IMR-90 (cell line): ENCODE measurements at regions not wholly inside any gene's neighbourhood (a gene's known extent, or its start where the extent isn't known, plus 50 kb on each side); places are given as distances from the start of the nearest gene placed in this dataset.

Experiments used
- ATAC-seq: fragments of 200-7000 bp; cut with Tn5 transposase; 2 replicates; pipeline ENCODE4 v1.9.1; 2020; ENCODE audit warnings: low read depth, mild to moderate bottlenecking, moderate library complexity
- BruUV-seq: library from RNA; stranded (reverse); fragments of 400-500 nt; replicated peaks from 2 replicates; lab custom pipeline; 2021; lab: Mats Ljungman, UMichigan
- CTCF ChIA-PET: fragments of 300-600 bp; formaldehyde crosslinking; extraction: SDS; loops from one replicate; lab custom pipeline; 2021; ENCODE audit warnings: antibody characterized with exemption; lab: Yijun Ruan, JAX
- POLR2A ChIA-PET: fragments of 300-600 bp; sonication (Branson Sonifier 250); formaldehyde crosslinking; loops from one replicate; lab custom pipeline; 2022; ENCODE audit warnings: antibody characterized with exemption; ENCODE audit not compliant: unreplicated experiment; lab: Charles Lee
- DNase-seq: peaks from one replicate; pipeline ENCODE4 v3.0.0; 2013
- H2AFZ ChIP-seq: replicated peaks from 2 replicates; pipeline ENCODE3; 2013; ENCODE audit warnings: low read length, mild to moderate bottlenecking; ENCODE audit not compliant: poor library complexity
- H2AK5ac ChIP-seq: 2 replicates; pipeline ENCODE4 v1.6.1; 2013; ENCODE audit warnings: low read depth, low read length, inconsistent platforms
- H2AK9ac ChIP-seq: replicated peaks from 2 replicates; pipeline ENCODE3; 2013; ENCODE audit warnings: mild to moderate bottlenecking, low read depth, low read length, moderate library complexity; ENCODE audit not compliant: poor library complexity
- H2BK120ac ChIP-seq: 2 replicates; pipeline ENCODE4 v1.6.1; 2013; ENCODE audit warnings: low read depth, low read length, inconsistent platforms
- H2BK15ac ChIP-seq: 3 replicates; pipeline ENCODE4 v1.6.1; 2013; ENCODE audit warnings: low read depth, low read length, inconsistent platforms
- H2BK20ac ChIP-seq: 2 replicates; pipeline ENCODE4 v1.6.1; 2013; ENCODE audit warnings: low read depth, mild to moderate bottlenecking, inconsistent platforms, low read length, moderate library complexity
- H2BK5ac ChIP-seq: 2 replicates; pipeline ENCODE4 v1.6.1; 2013; ENCODE audit warnings: mild to moderate bottlenecking, low read depth, low read length, inconsistent platforms; ENCODE audit not compliant: poor library complexity, severe bottlenecking
- H3K14ac ChIP-seq: replicated peaks from 2 replicates; pipeline ENCODE4 v1.6.1; 2013; ENCODE audit warnings: low read depth, low read length, inconsistent platforms
- H3K18ac ChIP-seq: 2 replicates; pipeline ENCODE4 v1.6.1; 2013; ENCODE audit warnings: low read depth, low read length, control low read depth
- H3K23ac ChIP-seq: 2 replicates; pipeline ENCODE4 v1.6.1; 2013; ENCODE audit warnings: low read depth, low read length, inconsistent platforms
- H3K27ac ChIP-seq: 2 replicates; pipeline ENCODE4 v1.5.1; 2013; ENCODE audit warnings: mild to moderate bottlenecking, control low read depth, low read length; ENCODE audit not compliant: insufficient read depth
- H3K27me3 ChIP-seq: 2 replicates; pipeline ENCODE4 v1.6.1; 2013; ENCODE audit warnings: low read length; ENCODE audit not compliant: control insufficient read depth, insufficient read depth
- H3K36me3 ChIP-seq: 2 replicates; pipeline ENCODE4 v1.6.1; 2013; ENCODE audit warnings: low read length, mixed read lengths; ENCODE audit not compliant: control insufficient read depth, insufficient read depth
- H3K4ac ChIP-seq: 2 replicates; pipeline ENCODE4 v1.6.1; 2013; ENCODE audit warnings: low read depth, low read length, inconsistent platforms
- H3K4me1 ChIP-seq: 2 replicates; pipeline ENCODE4 v1.6.1; 2013; ENCODE audit warnings: low read length, mixed read lengths; ENCODE audit not compliant: control insufficient read depth, insufficient read depth
- H3K4me2 ChIP-seq: 2 replicates; pipeline ENCODE4 v1.6.1; 2013; ENCODE audit warnings: low read depth, mild to moderate bottlenecking, control low read depth, low read length, moderate library complexity
- H3K4me3 ChIP-seq: 2 replicates; pipeline ENCODE4 v1.5.1; 2013; ENCODE audit warnings: low read depth, mild to moderate bottlenecking, control low read depth, low read length, moderate library complexity; ENCODE audit not compliant: insufficient read depth
- H3K56ac ChIP-seq: 2 replicates; pipeline ENCODE4 v1.6.1; 2013; ENCODE audit warnings: low read length, inconsistent platforms; ENCODE audit not compliant: insufficient read depth; ENCODE audit errors: extremely low read depth
- H3K79me1 ChIP-seq, 2 experiments: 2 replicates each; pipeline ENCODE4 v1.6.1; 2013; ENCODE audit warnings: low read length in 2 of 2, inconsistent platforms in 1 of 2, low read depth in 1 of 2
- H3K9ac ChIP-seq: 2 replicates; pipeline ENCODE4 v1.6.1; 2013; ENCODE audit warnings: low read depth, low read length, control low read depth
- H3K9me1 ChIP-seq: 2 replicates; pipeline ENCODE4 v1.6.1; 2013; ENCODE audit warnings: low read length, inconsistent platforms; ENCODE audit not compliant: insufficient read depth
- H3K9me3 ChIP-seq: 2 replicates; pipeline ENCODE4 v1.6.1; 2013; ENCODE audit warnings: low read length; ENCODE audit not compliant: control insufficient read depth, insufficient read depth
- H4K20me1 ChIP-seq: 2 replicates; pipeline ENCODE4 v1.6.1; 2013; ENCODE audit warnings: low read length, inconsistent platforms; ENCODE audit not compliant: insufficient read depth
- H4K5ac ChIP-seq: 2 replicates; pipeline ENCODE4 v1.6.1; 2013; ENCODE audit warnings: mild to moderate bottlenecking, low read depth, low read length, control low read depth
- H4K8ac ChIP-seq, 2 experiments: 2 replicates each; pipeline ENCODE4 v1.6.1; 2013; ENCODE audit warnings: low read depth in 2 of 2, low read length in 2 of 2, control low read depth in 1 of 2, inconsistent platforms in 1 of 2
- H4K91ac ChIP-seq: 2 replicates; pipeline ENCODE4 v1.6.1; 2013; ENCODE audit warnings: low read depth, low read length, inconsistent platforms; ENCODE audit not compliant: insufficient read depth
- BHLHE40 ChIP-seq: fragments of 150-350 bp; IDR thresholded peaks from 2 replicates; pipeline ENCODE4 v1.6.1; 2016; ENCODE audit warnings: mild to moderate bottlenecking, low read depth, low read length
- CEBPB ChIP-seq: IDR thresholded peaks from 2 replicates; pipeline ENCODE4 v1.6.1; 2012; ENCODE audit warnings: low read depth, low read length, improper control_type of control experiment
- CHD1 ChIP-seq: IDR thresholded peaks from 2 replicates; pipeline ENCODE4 v1.6.1; 2012; ENCODE audit warnings: low read depth, low read length, improper control_type of control experiment
- CTCF ChIP-seq: conservative IDR thresholded peaks from 2 replicates; pipeline ENCODE4 v1.5.1; 2012; ENCODE audit warnings: mild to moderate bottlenecking, low read depth, low read length, improper control_type of control experiment
- ELK1 ChIP-seq: fragments of 150-350 bp; IDR thresholded peaks from 2 replicates; pipeline ENCODE4 v1.6.1; 2016; ENCODE audit warnings: low read depth, mild to moderate bottlenecking, low read length, moderate library complexity, borderline replicate concordance
- FOS ChIP-seq: fragments of 150-350 bp; IDR thresholded peaks from 2 replicates; pipeline ENCODE4 v1.6.1; 2016; ENCODE audit warnings: low read depth, low read length
- MAFK ChIP-seq: IDR thresholded peaks from 2 replicates; pipeline ENCODE4 v1.6.1; 2012; ENCODE audit warnings: low read depth, low read length, improper control_type of control experiment
- MAZ ChIP-seq: IDR thresholded peaks from 2 replicates; pipeline ENCODE4 v1.6.1; 2012; ENCODE audit warnings: low read depth, mild to moderate bottlenecking, low read length, improper control_type of control experiment, moderate library complexity, borderline replicate concordance
- MXI1 ChIP-seq: IDR thresholded peaks from 2 replicates; pipeline ENCODE4 v1.6.1; 2012; ENCODE audit warnings: low read depth, mild to moderate bottlenecking, low read length, moderate library complexity, borderline replicate concordance
- NFE2L2 ChIP-seq: fragments of 150-350 bp; IDR thresholded peaks from 2 replicates; pipeline ENCODE4 v1.6.1; 2016; ENCODE audit warnings: low read depth, mild to moderate bottlenecking, low read length
- POLR2A ChIP-seq: IDR thresholded peaks from 2 replicates; pipeline ENCODE4 v1.6.1; 2012; ENCODE audit warnings: mild to moderate bottlenecking, low read depth, low read length
- RAD21 ChIP-seq: IDR thresholded peaks from 2 replicates; pipeline ENCODE4 v1.6.1; 2012; ENCODE audit warnings: low read length, improper control_type of control experiment
- RCOR1 ChIP-seq: IDR thresholded peaks from 2 replicates; pipeline ENCODE4 v1.6.1; 2012; ENCODE audit warnings: mild to moderate bottlenecking, low read length, improper control_type of control experiment; ENCODE audit not compliant: insufficient replicate concordance
- RFX5 ChIP-seq: IDR thresholded peaks from 2 replicates; pipeline ENCODE4 v1.8.0; 2012; ENCODE audit warnings: low read depth, mild to moderate bottlenecking, low read length, moderate library complexity
- SMC3 ChIP-seq: fragments of 150-350 bp; IDR thresholded peaks from 2 replicates; pipeline ENCODE4 v1.6.1; 2016; ENCODE audit warnings: low read depth, mild to moderate bottlenecking, antibody characterized with exemption, low read length, moderate library complexity
- USF2 ChIP-seq: fragments of 150-350 bp; IDR thresholded peaks from 2 replicates; pipeline ENCODE4 v1.6.1; 2017; ENCODE audit warnings: mild to moderate bottlenecking, antibody characterized with exemption, low read length, low read depth
- WGBS, 2 experiments: methylation state at CpG; one replicate each; pipeline versions ENCODE4 v1.1.5 to v1.1.7; 2013; ENCODE audit warnings: missing lambda C conversion rate in 2 of 2; ENCODE audit not compliant: insufficient read length in 1 of 2; ENCODE audit errors: extremely low coverage in 2 of 2; 5-methylcytosine and 5-hydroxymethylcytosine counted together
- dilution Hi-C: fragments of 300-500 bp; cut with HindIII; formaldehyde crosslinking; loops from one replicate; pipeline ENCODE4 v1.14.3; 2018; ENCODE audit warnings: low sequenced_read_pairs; ENCODE audit not compliant: unreplicated experiment
- in situ Hi-C: fragments of 300-500 bp; cut with MboI; formaldehyde crosslinking; loops from 3 replicates; pipeline ENCODE4 v1.14.3; 2019; ENCODE audit warnings: low sequenced_read_pairs, inconsistent platforms, mixed read lengths
- intact Hi-C: fragments of 100-400 bp; cut with micrococcal nuclease; formaldehyde crosslinking; loops from 2 replicates; pipeline ENCODE4 v1.10.0; 2022

- dilution Hi-C loops = no loop called here
- Histone ChIP-seq H3K18ac (no peak overlapping the region), H3K4me3 (no peak overlapping the region), H3K14ac (no peak overlapping the region), H3K27ac (no peak overlapping the region), H4K20me1 (no peaks in the 10 kb centered on the region), H3K4me2 (no peak overlapping the region), H2AK9ac (no peak overlapping the region), H3K79me1 (no peaks in the 10 kb centered on the region), H2AK5ac (no peak overlapping the region), H3K23ac (no peak overlapping the region), H2BK5ac (no peak overlapping the region), H2BK20ac (no peak overlapping the region), H2BK15ac (no peak overlapping the region), H3K9me3 (peaks cover 6% of the 10 kb centered on the region), H2AFZ (no peak overlapping the region), H3K4ac (no peak overlapping the region), H3K4me1 (no peaks in the 10 kb centered on the region; the same call in 1 of the 2 replicates), H2BK120ac (no peak overlapping the region), H3K56ac (no peak overlapping the region), H4K91ac (no peak overlapping the region), H3K9ac (no peak overlapping the region), H3K9me1 (no peaks in the 10 kb centered on the region), H4K5ac (no peak overlapping the region), H3K27me3 (no peaks in the 10 kb centered on the region), H3K36me3 (peaks cover 4% of the 10 kb centered on the region; the same call in 1 of the 2 replicates), H4K8ac (no peak overlapping the region)
- ATAC-seq (peak; percentile 72), DNase-seq (peak; percentile 63)
- in situ Hi-C loops = no loop called here
- CTCF ChIA-PET = no interaction called here
- POLR2A ChIA-PET = interaction anchor here (0.6 kb wide), 1 partner anchor 12 kb away, joined by 3 read pairs; no protein-coding TSS in a partner anchor
- WGBS, 2 experiments = 20% methylated on average over 1 of the region's 6 CpGs; no CpG with 5 or more reads in 1 of the 2 experiments
- intact Hi-C loops = no loop called here
- BruUV-seq = no TSS peak
- TF ChIP-seq RAD21 = no peak
- TF ChIP-seq CHD1 = no peak
- TF ChIP-seq RCOR1 = no peak
- no peak for TF ChIP-seq RFX5
- no peak for TF ChIP-seq SMC3
- TF ChIP-seq ELK1 = no peak
- no peak for TF ChIP-seq CEBPB
- TF ChIP-seq FOS = no peak
- TF ChIP-seq MAZ = no peak
- TF ChIP-seq MAFK = no peak
- no peak for TF ChIP-seq CTCF
- TF ChIP-seq NFE2L2 = no peak
- TF ChIP-seq POLR2A = no peak
- no peak for TF ChIP-seq MXI1
- no peak for TF ChIP-seq BHLHE40
- no peak for TF ChIP-seq USF2
Measured at GRCh38 chr11:70799386-70799785, 401.1 kb downstream of the CTTN start.
